GM08714 (cell line): ENCODE measurements at regions not wholly inside any gene's neighbourhood (a gene's known extent, or its start where the extent isn't known, plus 50 kb on each side); places are given as distances from the start of the nearest gene placed in this dataset.

Experiments
- H3K4me3 ChIP-seq: fragments of 200-500 bp; sonication (Bioruptor generic); 2 replicates; pipeline ENCODE4 v1.5.1; 2014; ENCODE audit warnings: mild to moderate bottlenecking, low read length, inconsistent platforms
- ZNF274 ChIP-seq: IDR thresholded peaks from 2 replicates; pipeline ENCODE4 v1.6.1; 2012; ENCODE audit warnings: mild to moderate bottlenecking, low read depth, low read length

GRCh38 chr12:125458552-125459268 is 393.5 kb downstream of the AACS start:
- no peak overlapping the region for H3K4me3 ChIP-seq
- TF ChIP-seq ZNF274: no peak

- TF ChIP-seq ZNF274: no peak
- no peak overlapping the region for H3K4me3 ChIP-seq
These were observed 396.6 kb downstream of the AACS start for GRCh38 chr12:125461831-125462230.

GRCh38 chr12:125463386-125463785 is 398.2 kb downstream of the AACS start:
- no peak overlapping the region for H3K4me3 ChIP-seq
- TF ChIP-seq ZNF274: no peak

- no peak overlapping the region for H3K4me3 ChIP-seq
- no peak for TF ChIP-seq ZNF274
These were observed 402.1 kb downstream of the AACS start for GRCh38 chr12:125467363-125467762.

GRCh38 chr12:125469683-125470082 is 404.4 kb downstream of the AACS start:
- H3K4me3 ChIP-seq: no peak overlapping the region
- no peak for TF ChIP-seq ZNF274

GRCh38 chr12:125470838-125471783 is 405.9 kb downstream of the AACS start:
- no peak overlapping the region for H3K4me3 ChIP-seq

GRCh38 chr12:125473501-125473900 is 408.3 kb downstream of the AACS start:
- no peak for TF ChIP-seq ZNF274

More at GRCh38 chr12:125470838-125471783, 405.9 kb downstream of the AACS start:
- TF ChIP-seq ZNF274: no peak

GRCh38 chr12:125487336-125487735 is 422.1 kb downstream of the AACS start:
- H3K4me3 ChIP-seq: no peak overlapping the region
- no peak for TF ChIP-seq ZNF274

More at GRCh38 chr12:125473501-125473900, 408.3 kb downstream of the AACS start:
- no peak overlapping the region for H3K4me3 ChIP-seq

GRCh38 chr12:125491553-125491952 is 426.3 kb downstream of the AACS start:
- no peak overlapping the region for H3K4me3 ChIP-seq
- no peak for TF ChIP-seq ZNF274

- no peak overlapping the region for H3K4me3 ChIP-seq
- TF ChIP-seq ZNF274: no peak
These were observed 427.4 kb downstream of the AACS start for GRCh38 chr12:125492354-125493270.

GRCh38 chr12:125493704-125494308 is 428.6 kb downstream of the AACS start:
- no peak for TF ChIP-seq ZNF274
- H3K4me3 ChIP-seq: no peak overlapping the region

GRCh38 chr12:125503128-125503527 is 437.9 kb downstream of the AACS start:
- TF ChIP-seq ZNF274: no peak
- H3K4me3 ChIP-seq: no peak overlapping the region

GRCh38 chr12:125509195-125509594 is 444.0 kb downstream of the AACS start:
- H3K4me3 ChIP-seq: no peak overlapping the region
- TF ChIP-seq ZNF274: no peak
